ENCODE measurements at regions not wholly inside any gene's neighbourhood (a gene's known extent, or its start where the extent isn't known, plus 50 kb on each side); places are given as distances from the start of the nearest gene placed in this dataset.
"Not testable (repeated sequence)": the region's sequence is repeated elsewhere in the genome, so short reads cannot be mapped to it uniquely, and the experiment has no call there.

DNA sequence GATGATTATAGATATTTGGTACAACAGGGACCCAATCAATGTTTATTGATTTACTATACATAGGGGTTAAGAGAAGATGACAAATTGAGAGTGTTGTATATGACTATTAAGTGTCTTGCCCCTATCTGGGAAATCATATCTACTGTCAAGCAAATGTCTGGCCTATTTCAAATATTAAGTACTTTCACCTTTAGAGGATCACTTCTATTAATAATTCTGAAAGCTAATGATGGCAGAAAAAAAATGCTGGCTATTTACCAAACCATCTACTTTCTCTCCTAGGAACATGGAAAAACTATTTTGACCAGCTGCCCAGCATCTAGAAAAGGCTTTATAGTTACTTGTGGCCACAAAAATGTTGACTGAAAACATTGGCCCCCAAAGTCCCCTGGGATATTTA is 632.3 kb upstream of the ZNF385D start:
- no peak for DNase-seq

DNA sequence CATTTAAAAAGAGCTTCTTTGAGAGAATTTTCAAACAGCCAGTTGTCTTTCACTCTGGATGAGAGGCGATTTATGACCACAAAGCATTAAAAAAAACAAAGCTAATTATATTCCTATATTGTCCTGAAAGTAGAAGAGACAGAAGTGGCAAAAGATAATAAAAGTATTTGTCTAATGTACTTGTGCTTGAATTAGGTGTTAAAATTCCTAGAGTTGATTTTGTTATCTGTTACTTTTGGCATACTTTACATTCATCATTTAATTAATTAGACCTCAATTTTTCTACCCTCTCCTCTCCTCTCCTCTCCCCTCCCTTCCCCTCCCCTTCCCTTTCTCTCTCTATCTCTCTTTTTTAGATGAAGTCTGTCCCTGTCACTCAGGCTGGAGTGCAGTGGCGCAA is 635.1 kb upstream of the ZNF385D start:
- DNase-seq, result no peak

DNA sequence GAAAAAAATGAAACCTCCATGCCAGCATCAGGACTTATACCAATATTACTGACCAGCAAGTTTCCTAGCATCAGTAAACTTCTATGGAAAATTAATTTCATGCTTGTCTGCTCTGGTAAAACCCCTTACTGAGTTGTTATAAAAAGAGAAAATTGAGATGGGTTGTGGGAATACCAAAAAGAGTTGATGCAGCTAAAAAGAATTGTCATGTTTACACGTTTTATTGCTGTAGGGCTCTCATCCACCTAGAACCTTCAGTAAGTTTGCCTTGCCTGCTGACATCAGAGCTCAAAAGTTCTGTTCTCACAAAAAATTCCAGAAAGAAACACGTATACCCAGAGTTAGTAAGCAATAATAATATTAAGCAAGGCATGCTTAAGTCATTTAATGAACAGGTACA is 641.3 kb upstream of the ZNF385D start:
- no peak for DNase-seq

DNA sequence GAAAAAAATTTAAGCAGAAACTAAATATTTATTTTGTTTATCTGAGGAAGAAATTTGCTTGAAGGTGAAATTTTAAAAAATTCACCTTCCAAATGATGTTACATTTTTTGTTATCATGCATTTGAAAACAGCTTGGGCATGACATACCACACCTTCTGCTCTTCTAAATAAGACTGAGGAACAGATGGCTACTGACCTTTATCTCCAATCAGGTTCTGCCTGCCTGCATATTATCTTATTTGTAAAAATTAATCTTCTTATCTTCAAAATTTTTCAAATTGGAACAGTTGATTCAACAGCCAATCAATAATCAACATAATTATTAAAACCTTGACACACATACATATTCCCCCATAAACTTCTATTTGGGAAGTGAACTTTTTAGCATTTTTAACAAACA is 641.8 kb upstream of the ZNF385D start:
- DNase-seq, result no peak

DNA sequence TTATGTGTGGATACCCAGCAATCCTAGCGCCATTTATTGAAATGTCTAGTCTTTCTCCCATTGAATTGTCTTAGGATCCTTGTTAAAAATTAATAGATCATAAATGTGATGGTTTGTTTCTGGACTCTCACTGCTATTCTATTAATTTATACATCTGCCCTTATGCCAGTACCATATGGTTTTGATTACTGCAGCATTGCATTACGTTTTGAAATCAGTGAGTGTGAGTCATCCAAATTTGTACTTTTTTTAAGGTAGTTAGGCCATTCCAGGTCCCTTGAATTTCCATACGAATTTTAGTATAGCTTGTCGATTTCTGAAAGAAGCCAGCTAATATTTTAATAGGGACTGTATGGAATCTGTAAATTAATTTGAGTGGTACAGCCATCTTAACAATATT is 648.6 kb upstream of the ZNF385D start:
- DNase-seq, result no peak

DNA sequence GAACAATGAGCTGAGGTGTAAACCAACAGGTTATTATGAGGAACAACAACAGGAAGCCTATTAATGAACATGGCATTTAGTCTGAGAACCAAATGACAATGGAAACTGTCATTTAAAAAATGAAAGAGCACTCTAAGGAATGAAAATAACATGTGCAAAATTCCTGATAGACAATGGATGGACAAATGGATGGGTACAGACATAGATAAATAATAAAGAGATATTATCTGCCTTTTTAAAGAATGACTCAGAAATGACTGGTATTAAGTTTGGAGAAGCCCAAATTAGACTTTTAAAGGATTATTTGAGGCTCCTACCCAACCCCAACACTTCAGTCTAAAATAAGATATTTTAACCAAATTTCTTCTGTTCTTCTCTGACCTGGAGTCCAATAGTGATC is 650.5 kb upstream of the ZNF385D start:
- no peak for DNase-seq

DNA sequence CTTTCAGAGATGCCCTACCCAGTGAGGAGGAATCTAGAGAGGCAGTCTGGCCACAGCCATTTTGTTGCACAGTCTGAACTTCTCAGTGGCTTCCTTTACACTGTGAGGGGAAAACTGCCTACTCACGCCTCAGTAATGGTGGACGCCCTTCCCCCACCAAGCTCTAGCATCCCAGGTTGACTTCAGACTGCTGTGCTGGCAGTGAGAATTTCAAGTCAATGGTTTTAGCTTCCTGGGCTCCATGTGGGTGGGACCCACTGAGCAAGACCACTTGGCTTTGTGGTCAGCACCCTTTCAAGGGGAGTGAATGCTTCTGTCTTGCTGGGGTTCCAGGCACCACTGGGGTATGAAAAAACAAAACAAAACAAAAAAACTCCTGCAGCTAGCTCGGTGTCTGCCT is 663.2 kb upstream of the ZNF385D start:
- no peak for DNase-seq

DNA sequence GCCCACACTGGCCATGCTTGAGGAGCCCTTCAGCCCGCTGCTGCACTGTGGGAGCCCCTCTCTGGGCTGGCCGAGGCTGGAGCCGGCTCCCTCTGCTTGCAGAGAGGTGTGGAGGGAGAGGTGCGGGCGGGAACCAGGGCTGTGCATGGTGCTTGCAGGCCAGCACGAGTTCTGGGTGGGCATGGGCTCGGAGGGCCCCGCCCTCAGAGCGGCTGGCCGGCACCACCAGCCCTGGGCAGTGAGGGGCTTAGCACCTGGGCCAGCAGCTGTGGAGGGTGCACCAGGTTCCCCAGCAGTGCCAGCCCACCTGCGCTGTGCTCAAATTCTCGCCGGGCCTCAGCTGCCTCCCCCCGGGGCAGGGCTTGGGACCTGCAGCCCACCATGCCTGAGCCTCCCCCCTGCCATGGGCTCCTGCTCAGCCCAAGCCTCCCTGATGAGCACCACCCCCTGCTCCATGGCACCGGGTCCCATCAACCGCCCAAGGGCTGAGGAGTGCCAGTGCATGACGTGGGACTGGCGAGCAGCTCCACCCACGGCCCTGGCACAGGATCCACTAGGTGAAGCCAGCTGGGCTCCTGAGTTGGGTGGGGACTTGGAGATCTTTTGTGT is 665.9 kb upstream of the ZNF385D start:
- DNase-seq, result not testable (repeated sequence)

DNA sequence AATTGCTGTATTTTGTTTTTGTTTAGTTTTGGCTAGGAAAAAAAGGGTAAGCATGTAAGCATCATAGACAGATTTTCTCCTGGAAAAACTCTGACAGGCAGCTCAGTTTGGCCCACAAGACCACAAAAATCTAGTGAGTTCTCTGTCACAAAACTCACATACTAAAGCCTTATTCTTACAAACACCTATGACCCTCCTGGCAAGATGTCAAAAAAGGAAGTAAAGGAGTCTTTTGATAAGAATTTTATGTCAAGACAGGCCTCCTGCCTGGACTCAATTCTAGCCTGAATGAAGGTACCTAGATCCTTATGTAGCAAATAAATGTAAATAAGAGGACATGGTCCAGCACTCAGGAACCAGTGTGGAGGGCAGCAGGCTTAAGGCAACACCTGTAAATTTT is 668.3 kb upstream of the ZNF385D start:
- no peak for DNase-seq

DNA sequence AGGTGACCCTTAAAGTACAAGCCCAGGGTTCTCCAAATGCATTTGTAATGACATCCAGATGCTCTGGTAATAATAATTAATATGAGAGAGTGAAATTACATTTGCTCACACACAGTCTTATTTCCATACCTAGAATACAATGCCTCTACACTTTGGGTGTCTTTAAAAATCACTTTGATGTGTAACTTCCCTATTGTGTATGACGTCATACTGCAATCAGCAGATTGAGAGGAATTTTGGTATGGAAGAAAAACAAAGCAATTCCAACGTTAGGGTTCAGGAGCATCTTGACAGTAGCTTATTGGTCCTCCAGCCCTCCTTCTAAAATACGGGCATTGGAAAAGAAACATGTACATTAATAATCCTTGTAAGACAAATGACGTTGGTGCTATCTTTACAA is 670.6 kb upstream of the ZNF385D start:
- peak in 1 of 4 experiments; percentile 6 for DNase-seq

DNA sequence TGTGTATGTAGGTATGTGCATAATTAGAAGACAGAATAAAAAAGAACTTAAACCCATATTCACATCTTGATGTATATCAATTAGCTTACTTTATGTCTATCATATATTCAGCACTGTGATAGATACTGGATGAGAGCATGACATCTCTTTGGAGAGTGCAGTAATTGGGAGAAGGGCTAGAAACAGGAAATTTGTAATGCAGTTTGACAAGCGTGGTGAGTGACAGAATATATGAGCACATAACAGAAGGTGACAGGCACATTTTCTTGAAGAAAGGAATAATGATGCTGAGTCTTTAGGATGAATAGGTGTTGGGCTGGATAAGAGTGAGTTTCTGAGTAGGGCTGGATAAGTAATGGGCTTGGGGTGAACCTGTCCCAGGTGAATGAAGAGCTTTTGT is 680.3 kb upstream of the ZNF385D start:
- no peak for DNase-seq

DNA sequence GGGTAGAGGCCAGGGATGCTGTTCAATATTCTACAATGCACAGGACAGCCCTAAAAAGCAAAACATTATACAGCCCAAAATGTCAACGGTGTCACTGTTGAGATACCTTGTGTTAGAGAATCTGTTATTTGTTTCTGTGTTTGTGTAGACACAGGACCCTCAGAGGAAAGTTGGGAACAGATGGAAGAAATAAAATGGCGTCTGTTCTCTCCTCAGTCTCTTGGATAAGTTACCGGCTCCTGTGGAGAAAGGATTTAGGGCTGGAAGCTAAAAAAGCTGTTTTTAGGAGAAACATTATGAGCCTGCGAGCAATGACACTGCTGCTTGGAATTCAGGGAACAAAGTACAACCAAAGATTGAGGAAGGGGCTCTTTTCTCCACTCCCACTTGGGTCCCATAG is 688.6 kb upstream of the ZNF385D start:
- DNase-seq, result no peak

DNA sequence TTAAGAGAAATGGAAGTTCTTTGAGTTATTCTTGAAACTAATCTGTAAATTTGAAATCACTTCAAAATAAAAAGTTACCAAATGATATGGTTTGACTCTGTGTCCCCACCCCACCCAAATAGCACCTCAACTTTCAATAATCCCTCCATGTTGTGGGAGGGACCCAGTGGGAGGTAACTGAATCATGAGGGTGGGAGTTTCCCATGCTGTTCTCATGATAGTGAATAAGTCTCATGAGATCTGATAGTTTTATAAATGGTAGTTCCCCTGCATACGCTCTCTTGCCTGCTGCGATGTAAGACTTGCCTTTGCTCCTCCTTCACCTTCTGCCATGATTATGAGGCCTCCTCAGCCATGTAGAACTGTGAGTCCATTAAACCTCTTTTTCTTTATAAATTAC is 690.7 kb upstream of the ZNF385D start:
- DNase-seq, result peak; percentile 14 to 52 (median 42)

DNA sequence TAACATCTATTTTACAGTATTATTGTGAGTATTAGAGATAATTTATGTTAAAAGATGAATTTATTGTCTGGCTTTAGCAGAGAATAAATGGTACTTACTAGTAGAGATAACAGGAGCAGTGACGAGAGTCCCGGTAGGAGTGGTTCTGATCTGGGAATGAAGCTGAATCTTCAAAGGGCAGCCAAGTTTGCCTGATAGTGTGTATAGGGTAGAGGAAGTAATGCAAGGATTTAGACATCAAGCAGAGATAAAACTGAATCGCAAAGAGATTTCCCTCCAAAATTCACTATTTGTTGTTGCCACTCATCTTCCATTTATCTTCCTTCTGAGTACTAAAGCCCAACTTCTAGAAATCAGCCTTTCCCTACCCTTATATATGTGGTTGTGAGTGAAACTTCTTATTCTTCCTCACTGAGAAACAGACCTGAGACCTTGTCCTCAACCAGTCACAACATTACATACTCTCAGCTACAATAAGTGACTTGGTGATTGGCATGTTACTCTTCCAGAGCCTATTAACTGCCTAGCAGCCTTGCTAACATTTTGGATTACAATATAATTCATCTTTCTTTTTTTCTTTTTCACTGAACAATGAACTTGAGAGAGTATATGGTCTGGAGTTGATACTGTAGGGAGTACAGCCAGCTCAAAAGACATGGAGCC is 692.7 kb upstream of the ZNF385D start:
- DNase-seq, result no peak

DNA sequence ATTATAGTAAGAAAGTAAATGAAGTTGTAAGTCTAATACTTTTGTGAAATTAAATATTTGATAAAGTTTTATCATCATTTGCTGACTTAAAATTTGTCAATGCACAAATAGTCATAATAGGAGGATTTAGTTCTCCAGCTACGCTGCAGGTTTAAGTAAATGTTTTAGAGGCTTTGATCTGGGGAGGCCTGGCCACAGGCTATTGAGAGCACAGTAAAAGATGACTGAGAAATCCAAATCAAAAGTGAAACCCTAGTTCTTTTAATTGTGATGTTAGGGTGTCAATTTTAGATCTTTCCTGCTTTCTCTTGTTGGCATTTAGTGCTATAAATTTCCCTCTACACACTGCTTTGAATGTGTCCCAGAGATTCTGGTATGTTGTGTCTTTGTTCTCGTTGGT is 694.3 kb upstream of the ZNF385D start:
- not testable (repeated sequence) for DNase-seq

DNA sequence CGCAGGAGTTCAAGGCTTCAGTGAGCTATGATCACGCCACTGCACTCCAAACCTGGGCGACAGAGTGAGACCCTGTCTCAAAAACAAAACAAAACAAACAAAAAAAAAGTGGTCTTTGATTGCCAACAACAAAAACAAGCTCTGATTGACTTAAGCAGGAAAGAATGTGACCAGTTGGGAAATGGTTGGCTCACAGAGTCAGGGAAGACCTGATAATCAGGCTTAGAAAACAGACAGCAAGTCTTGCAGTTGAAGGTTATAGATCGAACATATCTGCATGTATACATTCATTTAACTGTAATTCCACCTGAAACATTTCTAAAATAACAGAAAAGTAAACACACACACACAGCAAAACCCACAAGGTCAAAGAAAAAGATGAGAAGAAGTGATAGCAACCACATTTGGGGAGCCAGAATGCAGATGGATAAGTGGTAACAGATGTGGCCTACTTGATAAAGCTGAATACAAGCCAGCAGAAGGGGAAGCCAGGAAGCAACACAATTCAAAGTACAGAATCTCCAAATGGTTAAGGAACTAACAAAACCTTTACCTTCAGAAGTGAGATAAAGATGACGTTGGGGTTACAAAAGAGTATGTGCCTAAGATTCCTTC is 699.9 kb upstream of the ZNF385D start:
- DNase-seq, result no peak

DNA sequence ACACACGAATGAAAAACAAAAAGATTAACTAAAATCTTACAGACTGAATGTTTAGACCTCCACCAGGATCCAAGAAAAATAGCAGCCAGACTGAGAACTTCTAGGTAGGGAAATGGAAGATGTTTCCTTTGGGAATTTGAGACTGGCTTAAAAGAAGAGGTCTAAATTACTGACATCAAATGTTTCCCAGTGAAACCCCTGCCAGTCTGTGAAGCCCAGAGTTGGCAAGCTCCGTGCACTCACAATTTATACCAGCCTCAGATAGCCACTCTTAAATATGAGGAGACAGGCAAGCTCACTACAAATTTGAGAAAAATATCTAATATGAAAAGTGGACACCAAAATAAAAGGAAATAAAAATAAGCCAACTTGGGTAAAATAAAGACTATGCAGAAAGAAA is 700.5 kb upstream of the ZNF385D start:
- no peak for DNase-seq

DNA sequence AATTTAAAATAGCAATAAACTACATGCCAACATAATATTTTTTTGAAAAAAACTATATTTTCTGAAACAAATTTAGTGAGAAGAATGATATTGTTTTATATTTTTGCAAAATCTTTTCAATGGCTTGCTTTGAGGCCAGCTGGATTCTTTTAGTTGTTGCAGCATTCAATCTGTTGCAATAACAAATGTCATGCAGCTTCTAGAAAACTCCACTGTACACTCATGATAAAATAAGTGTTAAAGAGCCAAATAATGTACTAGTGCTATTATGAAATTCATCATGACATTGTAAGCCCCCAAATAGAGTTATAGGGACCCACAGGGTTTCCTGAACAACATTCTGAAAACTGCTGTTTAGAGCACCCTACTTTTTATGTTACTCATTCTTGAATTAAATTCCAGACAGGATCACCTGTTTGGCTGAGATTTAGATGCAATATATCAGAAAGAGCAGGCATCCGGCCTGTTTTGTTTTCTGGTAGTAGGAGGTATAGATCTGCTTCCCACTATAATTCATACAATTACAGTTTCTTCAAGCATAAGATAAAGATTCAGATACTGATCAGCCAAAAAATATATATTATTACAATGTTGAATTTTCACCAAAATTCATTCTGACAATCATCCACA is 703.0 kb upstream of the ZNF385D start:
- DNase-seq, result no peak

DNA sequence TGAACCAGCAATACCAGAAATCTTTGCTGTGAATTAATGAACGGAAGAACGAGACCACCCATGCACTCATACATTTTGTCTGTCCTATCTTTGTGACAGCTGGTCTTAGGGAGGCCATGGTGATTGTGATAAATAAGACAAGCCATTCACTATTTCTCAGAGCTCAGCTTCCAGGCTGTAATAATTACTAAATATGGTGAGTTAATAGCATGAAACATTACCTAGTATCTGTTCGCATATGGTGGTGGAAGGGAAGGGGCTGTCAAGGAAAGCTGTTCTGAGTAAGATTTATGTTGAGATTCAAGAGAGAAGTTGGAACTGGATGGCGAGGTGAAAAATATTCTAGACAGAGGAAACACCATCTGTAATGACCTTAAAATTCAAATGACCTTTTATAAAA is 719.0 kb upstream of the ZNF385D start:
- DNase-seq, result no peak

DNA sequence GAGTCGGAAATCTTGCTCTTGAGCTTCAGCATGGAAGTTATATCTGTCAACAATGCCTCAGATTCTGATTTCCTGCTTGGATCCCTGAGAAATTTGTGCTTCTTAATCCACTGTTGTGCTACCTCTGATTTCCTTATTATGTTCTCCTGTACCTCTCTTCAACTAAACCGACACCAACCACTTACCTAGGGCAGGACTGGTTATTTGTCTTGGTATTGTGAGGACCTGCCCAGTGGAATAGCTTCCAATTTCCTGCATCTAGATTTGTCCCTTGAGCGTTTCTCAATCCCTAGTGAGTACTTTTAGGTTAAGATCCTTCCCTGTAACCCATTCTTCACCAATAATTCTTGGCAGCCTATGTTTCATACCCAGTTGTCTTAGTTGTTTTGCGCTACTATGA is 720.5 kb upstream of the ZNF385D start:
- DNase-seq, result no peak

DNA sequence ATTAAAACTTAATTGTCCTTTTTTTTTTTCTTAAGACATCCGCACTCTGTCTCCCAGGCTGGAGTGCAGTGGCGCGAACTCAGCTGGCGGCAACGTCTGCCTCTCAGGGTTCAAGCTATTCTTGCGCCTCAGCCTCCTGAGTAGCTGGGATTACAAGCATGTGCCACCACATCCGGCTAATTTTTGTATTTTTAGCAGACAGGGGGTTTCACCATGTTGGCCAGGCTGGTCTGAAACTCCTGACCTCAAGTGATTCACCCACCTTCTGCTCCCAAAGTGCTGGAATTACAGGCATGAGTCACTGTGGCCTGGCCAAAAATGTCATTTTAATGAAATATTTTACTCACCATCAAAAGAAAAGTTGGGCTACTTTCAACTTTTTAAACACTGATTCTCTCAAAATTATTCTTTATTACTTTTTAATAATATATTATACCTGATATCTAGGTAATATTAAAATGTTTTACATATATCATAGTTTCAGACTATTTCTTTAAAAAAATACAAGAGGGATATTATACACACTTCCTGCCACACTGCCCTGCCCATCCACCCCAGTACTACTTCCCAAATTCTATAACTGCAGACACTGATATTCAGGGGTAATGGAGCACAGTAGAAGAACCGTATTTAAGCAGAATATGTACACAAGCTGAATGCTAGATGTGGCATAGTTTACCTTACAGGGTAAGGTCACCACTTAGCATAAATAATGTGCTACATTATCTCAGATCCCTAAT is 723.9 kb upstream of the ZNF385D start:
- peak; percentile 61 to 83 (median 74) for DNase-seq

DNA sequence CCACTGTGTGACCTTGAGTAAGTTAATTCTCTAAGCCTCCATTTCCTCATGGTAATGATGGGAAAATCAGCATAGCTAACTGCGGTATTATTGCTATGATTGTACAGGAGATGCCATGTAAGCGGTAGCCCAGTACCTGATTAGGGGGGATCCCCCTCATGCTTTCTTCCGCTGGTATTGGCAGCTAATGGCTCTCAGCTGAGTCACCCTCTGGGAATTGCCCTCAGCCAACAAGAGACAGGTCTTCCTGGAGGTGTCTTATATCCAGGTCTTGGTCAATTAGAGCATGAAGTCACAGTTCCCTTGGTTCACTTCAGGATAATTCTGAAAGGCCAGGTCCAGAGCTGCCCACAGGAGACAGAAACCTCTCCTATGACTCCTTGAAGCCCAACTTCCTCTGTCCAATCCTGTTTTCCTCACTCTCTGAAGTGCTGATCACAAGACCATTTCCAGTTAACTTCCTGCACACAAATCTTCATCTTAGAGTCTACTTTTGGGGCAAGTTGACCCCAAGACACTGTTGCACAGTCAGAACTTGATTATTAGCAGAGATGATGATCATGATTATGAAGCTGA is 724.7 kb upstream of the ZNF385D start:
- DNase-seq, result peak; percentile 14 to 73 (median 51)

DNA sequence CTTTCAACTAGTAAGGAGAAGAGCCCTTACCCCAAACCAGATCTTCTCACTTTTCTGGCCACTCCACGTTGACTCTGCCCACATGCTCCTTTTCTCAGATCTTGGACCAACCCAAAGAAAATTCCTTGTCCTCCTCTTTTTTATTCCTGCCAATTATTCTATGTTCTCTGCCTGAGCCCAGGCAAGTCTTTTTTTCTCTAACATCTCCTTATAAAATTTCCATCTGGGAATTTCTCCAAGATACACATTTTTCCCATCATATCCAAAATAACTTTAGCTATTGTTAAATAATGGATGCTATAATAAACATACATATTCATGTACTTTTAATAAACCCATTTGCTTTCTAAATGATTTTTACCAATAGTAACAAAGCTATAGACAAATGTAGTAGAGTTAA is 726.0 kb upstream of the ZNF385D start:
- no peak for DNase-seq

Measured in suppressor macrophage (primary cell).